Activated CD4-positive, alpha-beta T cell treated with anti-CD3 and anti-CD28 coated beads, Interleukin-2, amount 50 U/mL, for 16 hours (primary cell): ENCODE measurements at regions not wholly inside any gene's neighbourhood (a gene's known extent, or its start where the extent isn't known, plus 50 kb on each side); places are given as distances from the start of the nearest gene placed in this dataset.

Experiments
- DNase-seq: peaks from one replicate; pipeline ENCODE4 v3.0.0-alpha.2; 2020

GRCh38 chr9:106575823-106576222 lies 287.1 kb upstream of the ZNF462 start:
- DNase-seq, result no peak

DNA sequence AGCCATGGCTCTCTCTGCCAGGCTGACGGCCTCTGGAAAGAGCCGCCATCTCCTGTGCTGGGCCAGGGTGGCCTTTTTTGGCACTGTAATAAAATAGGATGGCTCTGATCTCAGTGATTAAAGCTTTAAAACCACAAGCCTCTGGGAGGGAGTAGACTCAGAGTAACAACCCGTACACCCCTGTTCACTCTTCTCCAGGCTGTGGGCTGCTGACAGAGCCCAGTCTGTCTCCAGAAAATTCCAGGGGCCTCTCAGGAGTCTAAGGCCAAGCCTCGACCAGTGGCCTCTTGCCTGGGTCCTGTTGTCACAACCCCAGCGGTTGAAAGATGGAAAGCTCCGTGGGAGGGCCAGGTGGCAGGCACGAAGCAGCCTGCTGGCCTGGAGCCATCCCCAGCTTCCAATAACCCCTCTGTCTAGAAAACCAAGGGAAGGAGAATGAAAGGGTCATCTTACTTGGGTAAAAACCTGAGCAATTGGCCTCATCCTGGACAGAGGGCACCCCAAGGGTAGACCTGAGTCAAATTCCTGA lies 286.7 kb upstream of the ZNF462 start:
- no peak for DNase-seq

GRCh38 chr9:106577121-106577520 lies 285.8 kb upstream of the ZNF462 start:
- no peak for DNase-seq

GRCh38 chr9:106580546-106580945 lies 282.4 kb upstream of the ZNF462 start:
- no peak for DNase-seq

- DNase-seq, result no peak
Observed at GRCh38 chr9:106581973-106582372, 281.0 kb upstream of the ZNF462 start.

DNA sequence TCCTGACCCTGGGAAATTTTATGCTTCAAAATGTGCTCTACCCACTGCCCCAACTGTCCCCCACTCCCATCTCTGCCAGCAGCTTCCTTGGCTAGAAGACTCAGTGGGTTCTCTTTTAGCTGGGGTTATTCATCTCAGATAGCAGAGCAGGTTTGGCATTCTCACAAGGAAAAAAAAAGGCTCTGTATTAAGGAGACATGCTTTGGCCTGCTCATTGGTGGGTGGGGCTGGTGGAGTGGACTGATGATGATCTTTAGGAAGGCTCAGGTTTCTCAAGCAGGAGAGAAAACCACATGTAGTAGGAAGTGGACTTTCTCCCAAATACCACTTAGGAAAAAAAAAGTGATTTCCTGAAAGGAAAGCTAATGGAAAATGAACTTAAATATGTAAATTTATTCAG lies 279.2 kb upstream of the ZNF462 start:
- DNase-seq, result no peak

DNA sequence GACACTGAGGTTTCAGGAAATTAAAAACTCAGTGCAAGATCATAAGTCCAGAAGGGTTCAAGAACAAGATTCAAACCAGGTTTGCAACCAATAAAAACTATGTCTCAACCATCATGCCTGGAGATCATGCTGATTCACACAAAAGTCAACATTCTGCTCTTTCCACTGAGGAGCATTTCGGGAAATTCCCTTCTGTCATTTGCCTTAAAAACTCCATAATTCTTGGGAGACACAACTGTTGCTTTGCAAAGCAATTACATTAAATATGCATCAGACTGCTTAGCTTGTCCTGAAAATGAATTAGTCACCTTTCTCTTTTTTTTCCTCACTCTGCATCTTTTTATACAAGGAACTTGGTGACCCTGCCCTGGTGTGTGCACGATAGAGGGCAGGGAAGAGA lies 275.9 kb upstream of the ZNF462 start:
- no peak for DNase-seq

- no peak for DNase-seq
Observed at GRCh38 chr9:106588626-106589025, 274.3 kb upstream of the ZNF462 start.

GRCh38 chr9:106590759-106591505 lies 272.0 kb upstream of the ZNF462 start:
- DNase-seq, result no peak

- no peak for DNase-seq
Observed at GRCh38 chr9:106593201-106593600, 269.8 kb upstream of the ZNF462 start.

GRCh38 chr9:106596984-106597383 lies 266.0 kb upstream of the ZNF462 start:
- DNase-seq, result no peak

DNA sequence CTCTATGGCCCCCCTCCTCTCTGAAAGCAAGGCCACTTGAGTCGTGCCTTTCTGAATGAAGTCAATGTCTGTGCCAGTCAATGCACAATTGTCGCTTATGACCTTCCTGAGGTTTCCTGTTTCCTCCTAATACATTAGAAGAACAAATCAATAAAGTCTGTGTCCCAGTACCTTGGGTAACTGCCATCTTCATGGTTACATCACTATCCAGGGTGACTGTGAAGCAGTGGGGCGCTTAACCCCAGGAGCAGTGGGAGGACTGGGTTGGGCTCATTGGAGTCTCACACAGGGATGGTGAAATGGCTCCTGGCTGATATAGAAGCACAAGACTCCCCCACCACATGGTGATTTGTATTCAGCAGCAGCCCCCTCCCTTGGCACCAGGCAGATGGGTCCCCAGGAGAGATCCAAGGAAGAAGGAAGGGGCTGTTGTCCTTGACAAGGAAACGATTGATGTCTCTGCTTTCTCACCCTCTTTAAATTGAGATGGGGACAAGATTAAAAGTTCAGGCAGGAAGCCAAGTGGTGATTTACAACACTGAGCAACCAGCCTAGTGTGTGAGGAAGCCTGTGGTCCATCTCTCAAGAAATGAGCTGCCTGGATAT lies 261.9 kb upstream of the ZNF462 start:
- DNase-seq, result no peak

GRCh38 chr9:106602344-106602743 lies 260.6 kb upstream of the ZNF462 start:
- DNase-seq, result no peak

GRCh38 chr9:106613250-106613737 lies 249.7 kb upstream of the ZNF462 start:
- DNase-seq, result no peak

GRCh38 chr9:106615118-106615889 lies 247.7 kb upstream of the ZNF462 start:
- no peak for DNase-seq

GRCh38 chr9:106616026-106616425 lies 246.9 kb upstream of the ZNF462 start:
- no peak for DNase-seq

- DNase-seq, result no peak
Observed at GRCh38 chr9:106616851-106617345, 246.1 kb upstream of the ZNF462 start.

GRCh38 chr9:106619211-106619610 lies 243.8 kb upstream of the ZNF462 start:
- DNase-seq, result no peak

DNA sequence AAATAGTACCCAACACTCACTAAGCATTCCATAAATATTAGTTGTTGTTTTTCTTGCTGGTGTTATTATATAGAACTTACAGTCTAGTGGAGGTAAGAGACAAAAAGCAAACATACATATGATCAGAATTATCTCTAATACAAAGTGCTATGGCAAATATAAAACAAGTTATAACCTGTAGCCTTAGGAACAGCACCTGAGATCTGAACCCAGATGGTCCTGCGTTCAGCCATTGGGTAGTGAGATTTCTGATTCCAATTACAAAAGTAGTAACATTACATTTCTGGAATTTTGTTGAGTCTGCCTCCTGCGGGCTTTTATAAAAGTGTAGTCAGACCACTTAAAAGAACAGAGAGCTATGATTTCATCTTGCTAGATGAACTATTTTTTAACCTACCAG lies 242.9 kb upstream of the ZNF462 start:
- DNase-seq, result no peak

GRCh38 chr9:106620866-106621265 lies 242.1 kb upstream of the ZNF462 start:
- no peak for DNase-seq

GRCh38 chr9:106621313-106622163 lies 241.4 kb upstream of the ZNF462 start:
- no peak for DNase-seq

DNA sequence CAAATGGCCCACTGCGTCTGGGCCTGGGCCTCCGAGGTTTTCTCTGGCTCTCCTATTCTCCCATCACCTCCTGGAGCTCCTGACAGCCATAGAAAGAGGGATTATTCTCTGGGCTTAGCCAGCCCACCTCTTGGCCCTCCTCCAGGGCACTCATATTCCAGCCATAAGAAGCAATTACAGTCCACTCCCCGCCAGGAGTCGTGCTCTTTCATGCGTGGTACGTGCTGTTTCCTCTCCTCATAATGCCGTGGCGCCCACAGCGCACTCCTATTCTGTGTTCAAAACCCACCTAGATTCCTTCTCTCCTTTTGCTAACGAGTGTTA lies 240.8 kb upstream of the ZNF462 start:
- no peak for DNase-seq

DNA sequence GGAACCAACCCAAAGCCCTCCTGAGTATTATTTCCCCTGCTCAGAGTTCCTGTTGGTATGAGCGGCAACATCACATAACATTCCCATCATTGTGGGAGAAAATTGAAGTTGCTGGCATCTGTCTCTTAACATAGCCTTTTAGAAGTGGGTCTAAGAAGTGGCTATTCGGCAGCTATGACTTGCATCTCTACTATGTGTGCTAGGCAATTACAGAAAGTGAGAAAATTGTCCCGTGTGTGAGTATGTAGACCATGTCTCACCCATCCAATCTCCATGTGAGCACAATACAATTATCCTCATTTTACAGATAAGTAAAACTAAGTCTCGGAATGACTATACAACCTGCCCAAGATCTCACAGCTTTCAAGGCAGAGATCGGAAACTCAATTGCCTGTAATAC lies 239.4 kb upstream of the ZNF462 start:
- no peak for DNase-seq
